CD4-positive, CD25-positive, alpha-beta regulatory T cell (primary cell): ENCODE measurements at regions not wholly inside any gene's neighbourhood (a gene's known extent, or its start where the extent isn't known, plus 50 kb on each side); places are given as distances from the start of the nearest gene placed in this dataset.

ENCODE experiments used
- ATAC-seq, 2 donors: fragments of 150-1000 bp; cut with Tn5 transposase; one replicate each; pipeline ENCODE4 v1.10.0; 2021; ENCODE audit warnings: low read depth in 2 of 2, moderate number of reproducible peaks in 2 of 2, moderate library complexity in 1 of 2
- DNase-seq, 3 donors: peaks; one replicate each; pipeline versions ENCODE4 v3.0.0 to v3.0.0-alpha.2; 2012 to 2022; ENCODE audit warnings: mixed read lengths in 1 of 3
- H3K27ac ChIP-seq: one replicate; pipeline ENCODE4 v1.7.0; 2013; ENCODE audit warnings: mild to moderate bottlenecking, low read length; ENCODE audit not compliant: insufficient read depth, poor library complexity, severe bottlenecking
- H3K27me3 ChIP-seq: one replicate; pipeline ENCODE4 v1.7.0; 2013; ENCODE audit warnings: low read length; ENCODE audit not compliant: control insufficient read depth, insufficient read depth
- H3K36me3 ChIP-seq: one replicate; pipeline ENCODE4 v1.7.0; 2013; ENCODE audit warnings: mild to moderate bottlenecking, low read length, moderate library complexity; ENCODE audit not compliant: control insufficient read depth, insufficient read depth
- H3K4me1 ChIP-seq: 2 replicates; pipeline ENCODE4 v1.7.0; 2013; ENCODE audit warnings: mild to moderate bottlenecking, low read length; ENCODE audit not compliant: insufficient read depth, control insufficient read depth, poor library complexity, severe bottlenecking
- H3K4me3 ChIP-seq: one replicate; pipeline ENCODE4 v1.7.0; 2013; ENCODE audit warnings: low read depth, mild to moderate bottlenecking, low read length, moderate library complexity
- H3K9me3 ChIP-seq, 2 experiments: 1 replicate in 1 of 2; 2 replicates in 1 of 2; pipeline ENCODE4 v1.7.0; 2013; ENCODE audit warnings: low read length in 2 of 2, mild to moderate bottlenecking in 1 of 2, moderate library complexity in 1 of 2; ENCODE audit not compliant: control insufficient read depth in 2 of 2
- H3K27ac Mint-ChIP-seq, 3 donors: one replicate each; pipeline ENCODE4 v1.8.0; 2020 to 2022; ENCODE audit warnings: mild to moderate bottlenecking in 3 of 3, mixed read lengths in 3 of 3, moderate library complexity in 2 of 3
- H3K27me3 Mint-ChIP-seq: one replicate; pipeline ENCODE4 v1.8.0; 2022; ENCODE audit warnings: mild to moderate bottlenecking, mixed read lengths
- H3K36me3 Mint-ChIP-seq: one replicate; pipeline ENCODE4 v1.8.0; 2020; ENCODE audit warnings: mixed read lengths
- H3K4me1 Mint-ChIP-seq, 4 donors: one replicate each; pipeline ENCODE4 v1.8.0; 2020 to 2022; ENCODE audit warnings: mixed read lengths in 4 of 4, mild to moderate bottlenecking in 1 of 4
- H3K4me3 Mint-ChIP-seq, 4 donors: one replicate each; pipeline ENCODE4 v1.8.0; 2020 to 2022; ENCODE audit warnings: mild to moderate bottlenecking in 4 of 4, mixed read lengths in 4 of 4, moderate library complexity in 3 of 4
- H3K9me3 Mint-ChIP-seq, 7 donors: one replicate each; pipeline ENCODE4 v1.8.0; 2020 to 2022; ENCODE audit warnings: mixed read lengths in 7 of 7, mild to moderate bottlenecking in 3 of 7, moderate library complexity in 2 of 7

- DNase-seq (no peak), ATAC-seq (no peak)
- Histone ChIP-seq H3K36me3 (no peaks in the 10 kb centered on the region), H3K4me3 (no peak overlapping the region), H3K27me3 (no peaks in the 10 kb centered on the region), H3K27ac (no peak overlapping the region), H3K9me3 (no peaks in the 10 kb centered on the region), H3K4me1 (no peaks in the 10 kb centered on the region)
- H3K9me3 Mint-ChIP-seq: peaks cover 5 to 23% (median 14%) of the 10 kb centered on the region in 7 donors
- H3K27me3 Mint-ChIP-seq: no peaks in the 10 kb centered on the region
- no peaks in the 10 kb centered on the region for H3K36me3 Mint-ChIP-seq
- no peak overlapping the region for H3K27ac Mint-ChIP-seq
- H3K4me1 Mint-ChIP-seq: no peaks in the 10 kb centered on the region
- no peak overlapping the region for H3K4me3 Mint-ChIP-seq
These were observed 135.6 kb upstream of the EPHA5 start for GRCh38 chr4:65805936-65806335.

DNA sequence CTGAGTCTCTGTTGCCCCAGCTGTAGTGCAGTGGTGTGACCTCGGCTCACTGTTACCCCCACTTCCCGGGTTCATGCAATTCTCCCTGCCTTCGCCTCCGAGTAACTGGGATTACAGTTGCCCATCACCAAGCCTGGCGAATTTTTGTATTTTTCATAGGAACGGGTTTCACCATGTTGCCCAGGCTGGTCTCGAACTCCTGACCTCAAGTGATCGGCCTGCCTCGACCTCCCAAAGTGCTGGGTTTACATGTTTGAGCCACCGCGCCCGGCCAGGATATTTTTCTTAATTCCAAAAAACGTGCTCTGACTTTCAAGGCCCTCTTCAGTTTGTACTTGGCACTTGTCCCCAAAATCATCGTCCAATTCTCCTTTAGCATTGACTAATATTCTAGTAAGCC is 129.2 kb upstream of the EPHA5 start:
- H3K27me3 ChIP-seq: no peaks in the 10 kb centered on the region
- H3K36me3 Mint-ChIP-seq: no peaks in the 10 kb centered on the region
- H3K27me3 Mint-ChIP-seq: no peaks in the 10 kb centered on the region

DNA sequence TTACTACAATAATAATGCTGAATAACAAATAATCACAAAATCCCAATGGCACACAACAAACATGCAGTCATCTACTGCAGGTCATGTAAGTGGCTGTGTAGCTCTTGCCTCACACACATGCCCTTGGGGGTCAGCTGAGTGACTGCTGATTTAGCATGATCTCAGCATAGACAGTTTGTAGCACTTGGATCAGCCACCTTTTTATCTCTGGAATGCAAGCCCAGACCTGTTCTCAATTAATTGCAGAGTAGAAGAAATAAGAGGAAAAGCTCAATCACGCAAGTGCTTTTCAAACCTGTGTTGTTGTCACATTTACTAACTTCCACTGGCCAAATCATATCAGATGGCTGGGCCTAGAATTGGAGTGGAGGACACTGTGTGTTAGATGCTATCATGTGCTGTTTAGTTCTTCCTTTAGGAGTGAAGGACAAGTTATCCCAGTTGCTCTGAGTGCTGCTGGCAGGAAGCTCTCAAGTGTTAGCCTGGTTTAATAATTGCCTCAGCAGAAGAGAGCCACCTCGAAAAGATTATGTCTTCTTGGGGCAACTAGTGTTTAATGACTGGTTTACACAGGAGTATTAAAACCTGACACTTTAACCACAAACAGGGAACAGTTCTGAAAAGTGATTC is 128.3 kb upstream of the EPHA5 start:
- ATAC-seq (no peak), DNase-seq (no peak)
- Histone ChIP-seq H3K4me1 (no peaks in the 10 kb centered on the region), H3K36me3 (no peaks in the 10 kb centered on the region), H3K9me3 (peaks cover 0 to 9% of the 10 kb centered on the region in 2 experiments), H3K27ac (no peak overlapping the region), H3K4me3 (no peak overlapping the region), H3K27me3 (no peaks in the 10 kb centered on the region)
- Mint-ChIP-seq H3K36me3 (no peaks in the 10 kb centered on the region), H3K4me3 (no peak overlapping the region), H3K27ac (no peak overlapping the region), H3K27me3 (no peaks in the 10 kb centered on the region), H3K4me1 (no peaks in the 10 kb centered on the region), H3K9me3 (peaks cover 5 to 17% (median 7%) of the 10 kb centered on the region in 7 donors)

More for the DNA sequence above, 129.2 kb upstream of the EPHA5 start:
- no peak overlapping the region for H3K4me3 ChIP-seq
- H3K36me3 ChIP-seq: no peaks in the 10 kb centered on the region
- peaks cover 0 to 6% of the 10 kb centered on the region in 2 experiments for H3K9me3 ChIP-seq
- H3K4me3 Mint-ChIP-seq: no peak overlapping the region
- H3K4me1 Mint-ChIP-seq: no peaks in the 10 kb centered on the region
- H3K27ac ChIP-seq: no peak overlapping the region
- no peak overlapping the region for H3K27ac Mint-ChIP-seq
- DNase-seq (no peak), ATAC-seq (no peak)
- peaks cover 5 to 19% (median 6%) of the 10 kb centered on the region in 7 donors for H3K9me3 Mint-ChIP-seq
- H3K4me1 ChIP-seq: no peaks in the 10 kb centered on the region

DNA sequence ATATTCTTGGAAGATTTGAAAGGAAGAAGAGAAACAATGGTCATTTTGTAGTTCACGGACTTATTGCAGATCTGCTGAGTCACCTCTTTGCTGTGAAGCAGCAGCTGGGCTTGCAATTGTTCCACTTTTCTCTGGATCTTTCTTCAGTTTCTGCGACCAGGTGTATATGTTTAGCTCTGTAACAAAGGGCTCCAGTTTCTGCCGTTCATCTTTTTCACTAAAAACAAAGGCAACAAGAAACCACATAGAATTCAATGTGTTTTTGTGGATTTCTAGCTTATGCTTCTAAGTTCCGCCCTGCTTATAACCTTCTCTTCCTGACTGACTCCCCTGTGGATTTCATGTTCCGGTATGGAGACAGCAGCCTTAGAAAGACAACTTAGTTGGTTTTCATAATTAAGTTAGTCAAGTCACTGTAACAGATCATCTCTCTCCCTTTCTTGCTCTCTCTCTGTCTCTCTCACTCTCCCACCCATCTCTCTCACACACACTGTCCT is 121.6 kb upstream of the EPHA5 start:
- H3K9me3 Mint-ChIP-seq: peaks cover 2 to 9% (median 7%) of the 10 kb centered on the region in 7 donors
- H3K4me1 Mint-ChIP-seq: no peaks in the 10 kb centered on the region
- ATAC-seq (no peak), DNase-seq (no peak)
- no peaks in the 10 kb centered on the region for H3K36me3 Mint-ChIP-seq
- H3K27me3 ChIP-seq: no peaks in the 10 kb centered on the region
- H3K27ac ChIP-seq: no peak overlapping the region
- H3K4me3 ChIP-seq: no peak overlapping the region
- H3K4me1 ChIP-seq: no peaks in the 10 kb centered on the region
- peaks cover 0 to 9% of the 10 kb centered on the region in 2 experiments for H3K9me3 ChIP-seq
- no peak overlapping the region for H3K27ac Mint-ChIP-seq
- H3K27me3 Mint-ChIP-seq: no peaks in the 10 kb centered on the region
- H3K36me3 ChIP-seq: no peaks in the 10 kb centered on the region
- no peak overlapping the region for H3K4me3 Mint-ChIP-seq

- Mint-ChIP-seq H3K4me3 (no peak overlapping the region), H3K27ac (no peak overlapping the region), H3K9me3 (peaks cover 2 to 9% (median 7%) of the 10 kb centered on the region in 7 donors), H3K36me3 (no peaks in the 10 kb centered on the region), H3K4me1 (no peaks in the 10 kb centered on the region), H3K27me3 (no peaks in the 10 kb centered on the region)
- no peaks in the 10 kb centered on the region for H3K4me1 ChIP-seq
- no peak overlapping the region for H3K4me3 ChIP-seq
- no peak for ATAC-seq
- H3K36me3 ChIP-seq: no peaks in the 10 kb centered on the region
- no peaks in the 10 kb centered on the region for H3K27me3 ChIP-seq
- H3K9me3 ChIP-seq: peaks cover 0 to 9% of the 10 kb centered on the region in 2 experiments
- H3K27ac ChIP-seq: no peak overlapping the region
- DNase-seq: no peak
These were observed 121.0 kb upstream of the EPHA5 start for GRCh38 chr4:65791111-65791811.

DNA sequence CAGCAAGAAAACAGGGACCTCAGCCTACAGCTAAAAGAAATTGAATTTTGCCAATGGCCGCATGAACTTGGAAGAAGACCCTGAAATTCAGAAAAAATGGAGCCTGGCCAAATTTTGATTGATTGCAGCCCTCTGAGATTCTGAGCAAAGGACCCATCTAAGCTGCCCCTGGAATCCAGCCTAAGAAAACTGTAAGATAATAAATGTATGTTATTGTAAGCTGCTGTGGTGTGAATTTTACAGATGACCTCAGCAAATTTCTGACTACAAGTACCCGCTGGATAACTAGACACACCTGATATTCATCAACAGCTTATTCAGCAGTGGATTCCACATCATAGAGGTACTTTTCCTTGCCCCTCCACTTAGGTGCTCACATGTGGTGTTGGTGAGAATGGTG is 119.5 kb upstream of the EPHA5 start:
- H3K36me3 Mint-ChIP-seq: no peaks in the 10 kb centered on the region
- no peaks in the 10 kb centered on the region for H3K4me1 Mint-ChIP-seq
- no peak for ATAC-seq
- H3K27me3 Mint-ChIP-seq: no peaks in the 10 kb centered on the region
- Histone ChIP-seq H3K9me3 (peaks cover 0 to 6% of the 10 kb centered on the region in 2 experiments), H3K27ac (no peak overlapping the region), H3K27me3 (no peaks in the 10 kb centered on the region), H3K4me3 (no peak overlapping the region), H3K4me1 (no peaks in the 10 kb centered on the region), H3K36me3 (no peaks in the 10 kb centered on the region)
- H3K9me3 Mint-ChIP-seq: peaks cover 3 to 11% (median 4%) of the 10 kb centered on the region in 7 donors
- DNase-seq: no peak
- H3K27ac Mint-ChIP-seq: no peak overlapping the region
- H3K4me3 Mint-ChIP-seq: no peak overlapping the region

- Histone ChIP-seq H3K27ac (no peak overlapping the region), H3K4me1 (no peaks in the 10 kb centered on the region), H3K27me3 (no peaks in the 10 kb centered on the region), H3K36me3 (no peaks in the 10 kb centered on the region), H3K9me3 (peaks cover 0 to 1% of the 10 kb centered on the region in 2 experiments), H3K4me3 (no peak overlapping the region)
- Mint-ChIP-seq H3K36me3 (no peaks in the 10 kb centered on the region), H3K27me3 (no peaks in the 10 kb centered on the region), H3K9me3 (peaks cover 3 to 11% (median 4%) of the 10 kb centered on the region in 7 donors), H3K4me3 (no peak overlapping the region), H3K27ac (no peak overlapping the region), H3K4me1 (no peaks in the 10 kb centered on the region)
- DNase-seq (no peak), ATAC-seq (no peak)
These were observed 119.1 kb upstream of the EPHA5 start for GRCh38 chr4:65789341-65789740.
